Erythroblast (primary cell): ENCODE measurements at regions not wholly inside any gene's neighbourhood (a gene's known extent, or its start where the extent isn't known, plus 50 kb on each side); places are given as distances from the start of the nearest gene placed in this dataset.

ENCODE experiments used
- GATA1 ChIP-seq: IDR thresholded peaks from 2 replicates; pipeline ENCODE4 v1.6.1; 2011; ENCODE audit warnings: low read depth, mild to moderate bottlenecking, control low read depth, low read length, moderate library complexity
- POLR2A ChIP-seq: IDR thresholded peaks from 2 replicates; pipeline ENCODE4 v1.6.1; 2011; ENCODE audit warnings: mild to moderate bottlenecking, low read length

GRCh38 chr5:127183332-127183731 lies 107.3 kb upstream of the MEGF10 start:
- TF ChIP-seq POLR2A: no peak
- TF ChIP-seq GATA1: no peak
